GM12872 (cell line): ENCODE measurements at regions not wholly inside any gene's neighbourhood (a gene's known extent, or its start where the extent isn't known, plus 50 kb on each side); places are given as distances from the start of the nearest gene placed in this dataset.

ENCODE experiments used
- CTCF ChIP-seq: IDR thresholded peaks from 3 replicates; pipeline ENCODE4 v1.5.1; 2011; ENCODE audit warnings: low read depth, mild to moderate bottlenecking, low read length, moderate library complexity; ENCODE audit not compliant: insufficient read depth

GRCh38 chr2:194483041-194483440, 1174.0 kb upstream of the SLC39A10 start:
- no peak for TF ChIP-seq CTCF

- TF ChIP-seq CTCF: no peak
Measured at GRCh38 chr2:194465641-194466040, 1191.4 kb upstream of the SLC39A10 start.

- no peak for TF ChIP-seq CTCF
Measured at GRCh38 chr2:194464964-194465638, 1191.9 kb upstream of the SLC39A10 start.

- no peak for TF ChIP-seq CTCF
Measured at GRCh38 chr2:194455358-194455757, 1201.7 kb upstream of the SLC39A10 start.

GRCh38 chr2:194452504-194452903, 1204.5 kb upstream of the SLC39A10 start:
- no peak for TF ChIP-seq CTCF

- TF ChIP-seq CTCF: no peak
Measured at GRCh38 chr2:194445226-194445625, 1211.8 kb upstream of the SLC39A10 start.

GRCh38 chr2:194443926-194444325, 1213.1 kb upstream of the SLC39A10 start:
- TF ChIP-seq CTCF: no peak
